ENCODE measurements at regions not wholly inside any gene's neighbourhood (a gene's known extent, or its start where the extent isn't known, plus 50 kb on each side); places are given as distances from the start of the nearest gene placed in this dataset.

- TF ChIP-seq, protein P1, sequence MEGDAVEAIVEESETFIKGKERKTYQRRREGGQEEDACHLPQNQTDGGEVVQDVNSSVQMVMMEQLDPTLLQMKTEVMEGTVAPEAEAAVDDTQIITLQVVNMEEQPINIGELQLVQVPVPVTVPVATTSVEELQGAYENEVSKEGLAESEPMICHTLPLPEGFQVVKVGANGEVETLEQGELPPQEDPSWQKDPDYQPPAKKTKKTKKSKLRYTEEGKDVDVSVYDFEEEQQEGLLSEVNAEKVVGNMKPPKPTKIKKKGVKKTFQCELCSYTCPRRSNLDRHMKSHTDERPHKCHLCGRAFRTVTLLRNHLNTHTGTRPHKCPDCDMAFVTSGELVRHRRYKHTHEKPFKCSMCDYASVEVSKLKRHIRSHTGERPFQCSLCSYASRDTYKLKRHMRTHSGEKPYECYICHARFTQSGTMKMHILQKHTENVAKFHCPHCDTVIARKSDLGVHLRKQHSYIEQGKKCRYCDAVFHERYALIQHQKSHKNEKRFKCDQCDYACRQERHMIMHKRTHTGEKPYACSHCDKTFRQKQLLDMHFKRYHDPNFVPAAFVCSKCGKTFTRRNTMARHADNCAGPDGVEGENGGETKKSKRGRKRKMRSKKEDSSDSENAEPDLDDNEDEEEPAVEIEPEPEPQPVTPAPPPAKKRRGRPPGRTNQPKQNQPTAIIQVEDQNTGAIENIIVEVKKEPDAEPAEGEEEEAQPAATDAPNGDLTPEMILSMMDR (IDR thresholded peaks at IDR 0.05), result no peak
- TF ChIP-seq POLR2A (IDR thresholded peaks at IDR 0.05), result no peak
These were observed 709.1 kb upstream of the FZD8 start for GRCh38 chr10:36351159-36351558.

Data from right lobe of liver (tissue), 4 donors.